Femur (tissue), 1 donor: ENCODE measurements at regions not wholly inside any gene's neighbourhood (a gene's known extent, or its start where the extent isn't known, plus 50 kb on each side); places are given as distances from the start of the nearest gene placed in this dataset.
A peak's percentile ranks its signal among the peaks of the same experiment; 100 is the strongest.

ENCODE experiments used
- DNase-seq: peaks from one replicate; pipeline ENCODE4 v3.0.0-alpha.2; 2017

- peak; percentile 28 for DNase-seq
Measured at GRCh38 chr20:11777387-11778205, 140.1 kb upstream of the BTBD3 start.

- no peak for DNase-seq
Measured at GRCh38 chr20:11778206-11778570, 139.5 kb upstream of the BTBD3 start.

GRCh38 chr20:11780765-11781369 is 136.8 kb upstream of the BTBD3 start:
- DNase-seq: no peak

- DNase-seq: no peak
Measured at GRCh38 chr20:11783102-11783850, 134.4 kb upstream of the BTBD3 start.

GRCh38 chr20:11785885-11786507 is 131.7 kb upstream of the BTBD3 start:
- DNase-seq: no peak

- DNase-seq: no peak
Measured at GRCh38 chr20:11790046-11790445, 127.6 kb upstream of the BTBD3 start.

- no peak for DNase-seq
Measured at GRCh38 chr20:11791316-11791715, 126.4 kb upstream of the BTBD3 start.

- no peak for DNase-seq
Measured at GRCh38 chr20:11791835-11792567, 125.7 kb upstream of the BTBD3 start.

GRCh38 chr20:11792568-11792953 is 125.1 kb upstream of the BTBD3 start:
- DNase-seq: no peak

GRCh38 chr20:11794525-11794924 is 123.2 kb upstream of the BTBD3 start:
- no peak for DNase-seq

GRCh38 chr20:11795071-11795615 is 122.5 kb upstream of the BTBD3 start:
- DNase-seq: no peak

- DNase-seq: no peak
Measured at GRCh38 chr20:11796026-11796425, 121.7 kb upstream of the BTBD3 start.

- DNase-seq: no peak
Measured at GRCh38 chr20:11797156-11797555, 120.5 kb upstream of the BTBD3 start.

- DNase-seq: no peak
Measured at GRCh38 chr20:11799281-11799684, 118.4 kb upstream of the BTBD3 start.

GRCh38 chr20:11807054-11808048 is 110.3 kb upstream of the BTBD3 start:
- peak; percentile 27 for DNase-seq

- DNase-seq: no peak
Measured at GRCh38 chr20:11808841-11809240, 108.9 kb upstream of the BTBD3 start.

- DNase-seq: no peak
Measured at GRCh38 chr20:11810311-11811083, 107.2 kb upstream of the BTBD3 start.

GRCh38 chr20:11813106-11813890 is 104.4 kb upstream of the BTBD3 start:
- DNase-seq: no peak

- no peak for DNase-seq
Measured at GRCh38 chr20:11814267-11814666, 103.4 kb upstream of the BTBD3 start.
